ENCODE measurements at regions not wholly inside any gene's neighbourhood (a gene's known extent, or its start where the extent isn't known, plus 50 kb on each side); places are given as distances from the start of the nearest gene placed in this dataset.
"Not testable (repeated sequence)": the region's sequence is repeated elsewhere in the genome, so short reads cannot be mapped to it uniquely, and the experiment has no call there.

GRCh38 chr4:130820448-130820847, 1724.5 kb downstream of the C4orf33 start:
- DNase-seq (ENCODE audit: low spot score in 2 of 2) (no peak), FAIRE-seq (no peak)

GRCh38 chr4:130825284-130825683, 1729.3 kb downstream of the C4orf33 start:
- FAIRE-seq (no peak), DNase-seq (ENCODE audit: low spot score in 2 of 2) (no peak)

- FAIRE-seq = no peak
- DNase-seq (ENCODE audit: low spot score in 2 of 2) = no peak
Measured at GRCh38 chr4:130850019-130850524, 1754.1 kb downstream of the C4orf33 start.

GRCh38 chr4:130851107-130851506, 1755.2 kb downstream of the C4orf33 start:
- DNase-seq (ENCODE audit: low spot score in 2 of 2) (no peak), FAIRE-seq (no peak)

GRCh38 chr4:130851932-130852331, 1756.0 kb downstream of the C4orf33 start:
- no peak for FAIRE-seq

GRCh38 chr4:130855533-130855932, 1759.6 kb downstream of the C4orf33 start:
- FAIRE-seq = no peak

More at GRCh38 chr4:130851932-130852331, 1756.0 kb downstream of the C4orf33 start:
- DNase-seq (ENCODE audit: low spot score in 2 of 2) = no peak

GRCh38 chr4:130859991-130860390, 1764.0 kb downstream of the C4orf33 start:
- DNase-seq (ENCODE audit: low spot score in 2 of 2) = no peak
- no peak for FAIRE-seq

More at GRCh38 chr4:130855533-130855932, 1759.6 kb downstream of the C4orf33 start:
- no peak for DNase-seq (ENCODE audit: low spot score in 2 of 2)

- no peak for FAIRE-seq
- DNase-seq (ENCODE audit: low spot score in 2 of 2) = no peak
Measured at GRCh38 chr4:130896920-130897319, 1801.0 kb downstream of the C4orf33 start.

GRCh38 chr4:130901321-130901720, 1805.4 kb downstream of the C4orf33 start:
- DNase-seq (ENCODE audit: low spot score in 2 of 2) (no peak), FAIRE-seq (no peak)

GRCh38 chr4:130922955-130923354, 1827.0 kb downstream of the C4orf33 start:
- FAIRE-seq (no peak), DNase-seq (ENCODE audit: low spot score in 2 of 2) (no peak)

- no peak for DNase-seq (ENCODE audit: low spot score in 2 of 2)
- FAIRE-seq = no peak
Measured at GRCh38 chr4:130955520-130955919, 1859.6 kb downstream of the C4orf33 start.

GRCh38 chr4:130985371-130985770, 1889.4 kb downstream of the C4orf33 start:
- FAIRE-seq = no peak
- DNase-seq (ENCODE audit: low spot score in 2 of 2) = no peak

- no peak for FAIRE-seq
- DNase-seq (ENCODE audit: low spot score in 2 of 2) = no peak
Measured at GRCh38 chr4:130995988-130996387, 1900.0 kb downstream of the C4orf33 start.

- DNase-seq (ENCODE audit: low spot score in 2 of 2) = no peak
- no peak for FAIRE-seq
Measured at GRCh38 chr4:131001371-131001770, 1905.4 kb downstream of the C4orf33 start.

GRCh38 chr4:131002132-131002531, 1906.2 kb downstream of the C4orf33 start:
- DNase-seq (ENCODE audit: low spot score in 2 of 2) = no peak
- no peak for FAIRE-seq

- no peak for FAIRE-seq
- no peak for DNase-seq (ENCODE audit: low spot score in 2 of 2)
Measured at GRCh38 chr4:131006388-131006787, 1910.4 kb downstream of the C4orf33 start.

- not testable (repeated sequence) for FAIRE-seq; DNase-seq (ENCODE audit: low spot score in 2 of 2)
Measured at GRCh38 chr4:131011961-131012360, 1916.0 kb downstream of the C4orf33 start.

GRCh38 chr4:131013226-131013625, 1917.3 kb downstream of the C4orf33 start:
- FAIRE-seq = no peak
- no peak for DNase-seq (ENCODE audit: low spot score in 2 of 2)

- FAIRE-seq (no peak), DNase-seq (ENCODE audit: low spot score in 2 of 2) (no peak)
Measured at GRCh38 chr4:131026771-131027170, 1930.8 kb downstream of the C4orf33 start.

GRCh38 chr4:131044368-131044767, 1948.4 kb downstream of the C4orf33 start:
- no peak for DNase-seq (ENCODE audit: low spot score in 2 of 2)
- no peak for FAIRE-seq

- DNase-seq (ENCODE audit: low spot score in 2 of 2) (no peak), FAIRE-seq (no peak)
Measured at GRCh38 chr4:131046821-131047220, 1950.9 kb downstream of the C4orf33 start.

GRCh38 chr4:131052646-131053045, 1956.7 kb downstream of the C4orf33 start:
- DNase-seq (ENCODE audit: low spot score in 2 of 2) (no peak), FAIRE-seq (no peak)

GRCh38 chr4:131054489-131055019, 1958.6 kb downstream of the C4orf33 start:
- FAIRE-seq = no peak
- DNase-seq (ENCODE audit: low spot score in 2 of 2) = no peak
